DMS53 treated with DMSO at 0.1 percent for 48 hours (cell line): ENCODE measurements at regions not wholly inside any gene's neighbourhood (a gene's known extent, or its start where the extent isn't known, plus 50 kb on each side); places are given as distances from the start of the nearest gene placed in this dataset.
"Not testable (repeated sequence)": the region's sequence is repeated elsewhere in the genome, so short reads cannot be mapped to it uniquely, and the experiment has no call there.

Experiments used
- DNase-seq: peaks from one replicate; lab custom pipeline; 2025; ENCODE audit not compliant: unreplicated experiment; lab: John Stamatoyannopoulos, UW

DNA sequence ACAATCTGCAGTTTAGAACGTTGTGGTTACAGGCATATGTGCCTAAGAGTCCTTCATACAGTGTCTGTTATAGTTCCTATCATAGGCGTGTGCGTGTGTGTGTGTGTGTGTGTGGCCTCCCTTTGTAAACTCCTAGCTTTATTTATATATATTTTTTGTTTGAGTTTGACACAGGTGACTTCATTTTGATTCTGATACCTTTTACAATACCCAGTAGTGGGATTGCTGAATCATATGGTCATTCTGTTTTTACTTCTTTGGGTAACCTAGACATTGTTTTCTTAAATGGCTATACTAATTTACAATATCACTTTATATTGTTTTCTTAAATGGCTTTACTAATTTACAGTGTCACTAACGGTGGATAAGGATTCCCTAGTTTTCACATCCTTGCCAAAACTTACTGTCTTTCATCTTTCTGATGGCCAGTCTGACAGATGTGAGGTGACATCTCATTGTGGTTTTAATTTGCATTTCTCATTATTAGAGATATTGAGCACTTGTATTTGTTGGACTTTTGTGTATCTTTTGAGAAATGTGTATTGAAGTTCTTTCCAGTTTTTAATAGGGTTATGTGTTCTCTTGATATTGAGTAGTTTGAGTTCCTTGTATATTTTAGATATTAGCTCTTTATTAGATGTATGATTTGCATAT lies 211.1 kb upstream of the NUDT6 start:
- DNase-seq = no peak

GRCh38 chr4:123144616-123145015 lies 222.2 kb upstream of the NUDT6 start:
- no peak for DNase-seq

DNA sequence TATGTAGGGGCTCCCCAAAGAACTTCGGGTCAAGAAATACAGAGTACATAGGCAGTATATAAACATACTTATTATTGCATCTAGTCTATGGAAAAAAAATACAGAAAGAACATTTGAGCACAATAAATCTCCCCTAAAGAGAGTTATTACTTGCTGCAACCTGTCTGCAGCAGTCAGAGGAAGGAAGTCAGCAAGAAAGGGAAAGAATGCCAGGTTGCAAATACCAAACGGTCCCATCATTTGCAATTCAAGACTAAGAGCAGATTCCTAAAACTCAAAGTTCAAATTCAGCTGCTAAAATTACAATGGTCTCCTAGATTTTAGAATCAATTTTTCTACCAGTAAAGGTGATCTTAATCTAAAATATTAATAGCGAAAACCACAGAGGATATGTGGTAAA lies 236.2 kb upstream of the NUDT6 start:
- no peak for DNase-seq

DNA sequence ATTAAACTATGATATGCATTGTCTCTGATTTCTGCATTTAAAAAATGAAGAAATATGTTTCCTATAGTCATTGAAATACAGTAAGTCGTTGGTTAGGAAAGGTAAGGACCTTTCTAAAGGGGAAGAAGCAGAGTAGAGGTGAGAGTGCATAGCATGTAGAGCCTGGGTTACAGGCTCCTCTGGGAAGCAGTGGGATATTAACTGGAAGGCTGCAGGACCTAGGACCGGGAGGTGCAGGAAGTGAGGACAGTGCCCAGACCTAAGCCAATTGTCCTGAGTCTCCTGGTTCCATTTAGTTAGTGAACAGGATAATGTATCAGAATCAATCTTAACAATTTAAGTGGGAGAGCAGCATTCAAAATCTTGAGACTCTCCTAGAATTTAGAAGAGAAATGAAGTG lies 237.1 kb upstream of the NUDT6 start:
- DNase-seq = no peak

DNA sequence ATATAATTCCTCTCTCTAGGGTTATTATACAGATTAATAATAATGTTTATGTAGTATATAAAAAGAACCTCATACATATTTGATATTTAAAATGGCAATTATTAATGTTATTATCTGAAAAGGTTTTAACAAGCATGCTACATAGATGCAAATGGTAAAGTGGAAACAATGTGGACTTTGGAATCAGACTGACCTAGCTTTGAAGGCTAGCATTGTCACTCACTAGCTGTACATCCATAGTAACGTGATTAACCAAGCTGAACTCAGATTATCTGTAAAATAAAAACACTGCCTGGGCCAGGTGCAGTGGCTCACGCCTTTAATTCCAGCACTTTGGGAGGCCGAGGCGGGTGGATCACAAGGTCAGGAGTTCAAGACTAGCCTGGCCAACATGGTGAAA lies 233.7 kb upstream of the SPRY1 start:
- no peak for DNase-seq

GRCh38 chr4:123163501-123163900 lies 233.1 kb upstream of the SPRY1 start:
- DNase-seq = no peak

- no peak for DNase-seq
Observed at GRCh38 chr4:123166023-123166422, 230.6 kb upstream of the SPRY1 start.

- no peak for DNase-seq
Observed at GRCh38 chr4:123167931-123168330, 228.7 kb upstream of the SPRY1 start.

DNA sequence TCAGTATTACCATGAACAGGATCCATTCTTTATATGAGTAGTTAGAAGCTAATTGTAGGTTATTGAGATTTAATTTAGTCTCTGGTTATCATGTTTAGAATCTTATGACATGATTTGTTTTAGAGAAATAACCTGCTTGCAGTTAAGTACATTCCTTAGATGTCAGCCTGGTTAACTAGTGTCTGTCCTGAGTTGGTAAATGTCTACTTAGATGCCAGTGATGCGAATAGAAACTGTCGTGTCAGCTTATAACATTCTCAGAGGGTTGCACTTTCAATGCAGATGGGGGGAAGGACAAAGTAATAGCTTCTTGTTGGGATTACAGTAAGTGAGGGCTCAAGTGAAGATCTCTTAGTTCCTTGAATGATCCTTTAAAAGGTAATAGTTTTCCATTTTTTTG lies 227.8 kb upstream of the SPRY1 start:
- DNase-seq = no peak

- DNase-seq = no peak
Observed at GRCh38 chr4:123170843-123171242, 225.8 kb upstream of the SPRY1 start.

DNA sequence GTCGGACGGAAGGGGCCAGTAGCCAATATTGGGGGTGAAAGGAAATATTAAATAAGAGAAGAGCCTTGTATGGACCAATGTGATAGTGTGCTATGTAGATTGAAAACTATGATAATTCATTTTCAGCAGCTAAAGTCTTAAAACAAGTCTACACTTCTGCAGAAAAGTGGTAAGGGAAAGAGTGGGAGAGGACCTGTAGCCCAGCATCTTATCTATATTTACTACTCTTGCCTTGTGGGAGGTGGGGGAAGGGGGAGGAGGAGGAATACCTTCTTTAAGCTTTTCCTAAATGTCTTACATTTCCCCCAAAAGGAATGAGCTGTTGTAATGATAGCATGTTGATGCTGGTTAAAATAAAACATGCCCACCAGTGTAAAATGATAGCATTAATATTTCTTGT lies 220.0 kb upstream of the SPRY1 start:
- no peak for DNase-seq

DNA sequence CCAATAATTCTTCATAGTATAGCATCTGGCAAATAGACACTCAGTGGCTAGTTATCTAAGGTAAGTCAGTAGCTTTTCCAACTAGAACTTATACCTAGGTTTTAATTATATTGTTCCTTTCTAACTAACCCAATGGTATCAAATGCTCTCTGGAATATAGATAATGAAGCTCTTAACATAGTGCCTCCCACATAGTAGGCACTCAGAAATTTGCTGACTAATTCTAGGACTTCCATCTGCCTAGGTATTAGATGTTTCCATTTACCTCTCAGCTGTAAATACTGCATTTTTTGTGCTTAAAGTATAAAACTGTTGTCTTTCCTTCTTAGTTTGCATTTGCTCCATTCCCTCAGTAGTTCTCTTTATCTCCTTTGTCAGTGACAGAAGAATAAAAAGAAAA lies 214.3 kb upstream of the SPRY1 start:
- no peak for DNase-seq

DNA sequence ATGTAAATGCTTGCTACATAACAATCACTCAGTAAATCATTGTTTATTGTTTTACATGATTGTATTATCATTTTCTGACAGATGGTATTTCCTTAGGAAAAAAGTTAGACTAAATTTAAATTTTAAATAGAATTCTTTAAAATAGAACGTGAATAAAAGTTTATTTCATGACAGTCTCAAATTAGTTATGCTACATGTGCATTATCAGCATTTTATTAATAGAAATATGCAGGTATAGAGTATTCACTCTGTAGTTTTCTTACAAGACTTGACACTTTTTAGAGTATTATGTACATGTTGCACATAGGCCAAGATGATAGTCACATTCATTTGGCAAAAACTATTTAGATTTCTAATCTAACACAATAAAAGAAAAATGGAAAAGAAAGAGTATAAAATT lies 213.3 kb upstream of the SPRY1 start:
- DNase-seq = no peak

DNA sequence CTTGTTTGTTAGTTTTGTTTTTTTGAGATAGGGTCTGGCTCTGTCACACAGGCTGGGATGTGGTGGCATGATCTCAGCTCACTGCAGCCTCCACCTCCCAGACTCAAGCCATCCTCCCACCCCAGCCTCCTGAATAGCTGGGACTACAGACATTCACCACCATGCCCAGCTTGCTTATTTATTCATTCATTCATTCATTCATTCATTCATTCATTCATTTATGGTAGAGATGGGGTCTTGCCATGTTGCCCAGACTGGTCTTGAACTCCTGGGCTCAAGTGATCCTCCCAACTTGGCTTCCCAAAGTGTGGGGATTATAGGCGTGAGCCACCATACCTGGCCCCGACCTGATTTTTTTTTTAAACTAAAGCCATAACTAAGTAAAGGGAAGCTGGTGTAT lies 212.8 kb upstream of the SPRY1 start:
- not testable (repeated sequence) for DNase-seq

DNA sequence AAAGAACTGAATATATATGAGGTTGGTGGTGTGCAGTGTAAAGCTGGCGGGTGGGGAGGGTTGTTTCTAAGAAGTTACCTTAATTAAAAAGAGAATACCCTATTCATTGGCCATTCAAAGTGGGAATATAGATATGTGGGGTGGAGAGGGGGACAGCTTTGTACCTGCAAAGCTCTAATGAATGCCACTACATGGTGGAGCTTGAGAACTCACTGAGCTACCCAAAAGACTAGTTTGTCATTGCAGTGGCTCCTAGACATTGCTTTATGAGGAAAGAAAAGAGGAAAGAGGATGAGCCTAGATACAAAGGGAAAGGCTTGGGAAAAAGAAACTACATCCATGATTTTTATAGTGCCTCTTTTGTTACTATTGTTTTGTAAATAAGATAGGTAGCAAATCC lies 209.9 kb upstream of the SPRY1 start:
- no peak for DNase-seq

DNA sequence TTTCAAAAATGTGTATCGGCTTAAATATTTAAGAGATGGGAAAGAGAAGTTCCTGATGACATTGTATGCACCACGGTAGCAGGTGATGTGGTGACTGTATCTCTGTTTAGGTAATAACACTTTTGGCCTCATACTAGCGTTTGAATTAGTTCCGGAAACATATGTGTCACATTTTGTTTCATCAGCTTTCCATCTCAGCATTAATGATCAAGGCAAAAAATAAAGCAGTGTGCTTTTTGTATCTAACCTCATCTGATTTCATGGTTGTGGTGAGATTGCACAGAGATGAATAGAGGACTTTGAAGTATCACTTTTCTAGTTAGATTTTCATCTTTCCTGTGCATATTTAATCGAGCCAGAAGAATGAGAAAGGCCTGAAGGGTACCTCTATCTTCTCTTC lies 206.4 kb upstream of the SPRY1 start:
- no peak for DNase-seq

DNA sequence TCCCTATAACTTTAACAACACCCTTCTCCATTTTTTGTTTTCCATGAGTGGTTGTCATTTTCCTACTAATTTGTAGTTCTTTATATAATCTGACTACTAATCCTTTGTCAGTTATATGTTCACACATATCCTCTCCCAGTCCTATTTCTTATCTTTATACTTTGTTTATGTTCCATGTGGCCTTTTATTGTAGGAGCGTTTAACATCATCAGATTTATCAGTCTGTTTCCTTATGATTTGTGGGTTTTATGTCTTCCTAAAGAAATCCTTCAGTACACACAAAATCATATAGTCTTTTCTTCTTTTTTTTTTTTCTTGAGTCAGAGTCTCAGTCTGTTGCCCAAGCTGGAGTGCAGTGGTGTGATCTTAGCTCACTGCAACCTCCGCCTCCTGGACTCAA lies 204.9 kb upstream of the SPRY1 start:
- DNase-seq = no peak

DNA sequence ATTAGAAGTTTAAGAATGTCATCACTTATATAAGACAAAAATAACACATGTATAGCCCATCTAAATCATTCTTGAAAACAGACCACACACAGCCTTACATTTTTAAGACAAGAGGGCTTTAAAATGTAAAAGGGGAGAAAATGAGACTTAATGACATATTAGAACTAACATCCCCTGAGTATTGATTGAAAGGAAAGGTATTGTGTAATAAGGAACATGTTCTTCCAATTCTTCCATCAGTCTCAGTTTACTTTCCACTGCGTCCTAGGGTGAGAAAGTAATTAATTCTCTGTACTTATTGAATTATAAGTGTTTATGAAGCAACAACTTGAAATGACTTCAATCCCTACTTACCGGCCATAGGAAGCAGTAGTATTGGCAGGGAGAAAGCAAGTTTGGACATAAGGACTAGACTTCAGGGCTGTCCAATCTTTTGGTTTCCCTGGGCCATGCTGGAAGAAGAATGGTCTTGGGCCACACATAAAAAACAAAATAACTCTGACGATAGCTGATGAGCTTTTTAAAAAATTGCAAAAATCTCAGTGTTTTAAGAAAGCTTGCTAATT lies 202.7 kb upstream of the SPRY1 start:
- DNase-seq = no peak

DNA sequence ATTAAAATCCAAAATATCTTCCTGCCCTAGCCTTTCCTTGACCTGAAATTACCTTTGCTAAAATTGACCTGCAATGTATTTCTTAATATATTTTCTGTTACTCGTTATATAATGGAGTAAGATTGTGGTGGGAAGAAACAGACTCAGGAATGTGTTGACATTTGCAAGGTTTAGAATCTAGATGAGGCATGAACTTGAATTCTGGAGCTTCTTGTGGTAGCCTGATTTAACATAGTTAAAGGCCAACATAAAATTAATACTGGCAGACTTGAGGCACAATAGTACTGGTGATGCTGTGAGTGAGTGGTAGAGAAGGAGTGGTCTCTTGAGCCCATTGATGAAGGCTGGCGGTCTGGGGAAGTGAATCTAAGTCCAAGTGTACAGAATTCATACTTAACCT lies 197.9 kb upstream of the SPRY1 start:
- no peak for DNase-seq

- no peak for DNase-seq
Observed at GRCh38 chr4:123200051-123200940, 196.3 kb upstream of the SPRY1 start.

GRCh38 chr4:123204737-123205136 lies 191.9 kb upstream of the SPRY1 start:
- no peak for DNase-seq

DNA sequence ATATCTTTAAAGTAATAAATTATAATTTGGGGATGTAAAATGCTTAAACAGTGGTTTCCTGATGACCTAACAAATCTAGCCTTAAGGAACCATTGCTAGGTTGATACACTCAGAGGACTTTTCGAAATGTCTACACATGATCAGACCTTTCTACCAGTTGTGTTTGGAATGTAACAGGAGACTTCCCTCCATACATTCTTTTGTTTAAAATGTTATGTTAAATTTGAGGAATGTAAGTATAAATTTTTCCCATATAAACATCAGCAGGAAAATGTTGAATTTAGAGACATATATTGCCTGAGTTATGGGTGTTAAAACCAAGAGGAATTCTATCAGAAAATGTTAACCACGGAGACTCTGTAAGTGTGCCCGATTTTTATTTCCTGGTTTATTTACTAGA lies 190.6 kb upstream of the SPRY1 start:
- no peak for DNase-seq
